DND-41 (cell line): ENCODE measurements at regions not wholly inside any gene's neighbourhood (a gene's known extent, or its start where the extent isn't known, plus 50 kb on each side); places are given as distances from the start of the nearest gene placed in this dataset.

Source experiments
- EZH2 ChIP-seq: IDR thresholded peaks from 3 replicates; pipeline ENCODE4 v1.6.1; 2012; ENCODE audit warnings: borderline replicate concordance, low read depth, mild to moderate bottlenecking, moderate library complexity, low read length, inconsistent platforms; ENCODE audit not compliant: severe bottlenecking
- TF ChIP-seq, protein P1 (sequence below): IDR thresholded peaks from 2 replicates; pipeline ENCODE4 v1.5.1; 2012; ENCODE audit warnings: borderline replicate concordance, low read length, moderate library complexity, mild to moderate bottlenecking; ENCODE audit not compliant: poor library complexity, severe bottlenecking; ENCODE audit errors: extremely low read depth

GRCh38 chr1:38465460-38465859, 394.1 kb downstream of the RRAGC start:
- TF ChIP-seq, protein P1, sequence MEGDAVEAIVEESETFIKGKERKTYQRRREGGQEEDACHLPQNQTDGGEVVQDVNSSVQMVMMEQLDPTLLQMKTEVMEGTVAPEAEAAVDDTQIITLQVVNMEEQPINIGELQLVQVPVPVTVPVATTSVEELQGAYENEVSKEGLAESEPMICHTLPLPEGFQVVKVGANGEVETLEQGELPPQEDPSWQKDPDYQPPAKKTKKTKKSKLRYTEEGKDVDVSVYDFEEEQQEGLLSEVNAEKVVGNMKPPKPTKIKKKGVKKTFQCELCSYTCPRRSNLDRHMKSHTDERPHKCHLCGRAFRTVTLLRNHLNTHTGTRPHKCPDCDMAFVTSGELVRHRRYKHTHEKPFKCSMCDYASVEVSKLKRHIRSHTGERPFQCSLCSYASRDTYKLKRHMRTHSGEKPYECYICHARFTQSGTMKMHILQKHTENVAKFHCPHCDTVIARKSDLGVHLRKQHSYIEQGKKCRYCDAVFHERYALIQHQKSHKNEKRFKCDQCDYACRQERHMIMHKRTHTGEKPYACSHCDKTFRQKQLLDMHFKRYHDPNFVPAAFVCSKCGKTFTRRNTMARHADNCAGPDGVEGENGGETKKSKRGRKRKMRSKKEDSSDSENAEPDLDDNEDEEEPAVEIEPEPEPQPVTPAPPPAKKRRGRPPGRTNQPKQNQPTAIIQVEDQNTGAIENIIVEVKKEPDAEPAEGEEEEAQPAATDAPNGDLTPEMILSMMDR = no peak
- no peak for TF ChIP-seq EZH2
